NCI-H2196 (cell line): ENCODE measurements at regions not wholly inside any gene's neighbourhood (a gene's known extent, or its start where the extent isn't known, plus 50 kb on each side); places are given as distances from the start of the nearest gene placed in this dataset.

Experiments
- DNase-seq: peaks from one replicate; lab custom pipeline; 2025; ENCODE audit not compliant: unreplicated experiment; lab: John Stamatoyannopoulos, UW

- no peak for DNase-seq
These were observed 388.7 kb upstream of the TBX3 start for GRCh38 chr12:115072712-115073111.

GRCh38 chr12:115070313-115070712, 386.3 kb upstream of the TBX3 start:
- DNase-seq: no peak

GRCh38 chr12:115064296-115064695, 380.3 kb upstream of the TBX3 start:
- DNase-seq: no peak

GRCh38 chr12:115062741-115063140, 378.8 kb upstream of the TBX3 start:
- DNase-seq: no peak

- peak; percentile 23 for DNase-seq
These were observed 376.6 kb upstream of the TBX3 start for GRCh38 chr12:115060477-115061168.

- DNase-seq: no peak
These were observed 373.5 kb upstream of the TBX3 start for GRCh38 chr12:115057445-115057844.

- DNase-seq: no peak
These were observed 367.4 kb upstream of the TBX3 start for GRCh38 chr12:115051378-115051777.

- no peak for DNase-seq
These were observed 365.6 kb upstream of the TBX3 start for GRCh38 chr12:115049614-115050013.

GRCh38 chr12:115046805-115047204, 362.8 kb upstream of the TBX3 start:
- DNase-seq: no peak

- DNase-seq: no peak
These were observed 360.1 kb upstream of the TBX3 start for GRCh38 chr12:115044073-115044472.

GRCh38 chr12:115043079-115043478, 359.1 kb upstream of the TBX3 start:
- no peak for DNase-seq

- DNase-seq: no peak
These were observed 358.4 kb upstream of the TBX3 start for GRCh38 chr12:115042341-115042740.

- no peak for DNase-seq
These were observed 353.9 kb upstream of the TBX3 start for GRCh38 chr12:115037830-115038229.

- no peak for DNase-seq
These were observed 351.6 kb upstream of the TBX3 start for GRCh38 chr12:115035535-115036107.

GRCh38 chr12:115032521-115032920, 348.5 kb upstream of the TBX3 start:
- DNase-seq: no peak

GRCh38 chr12:115030017-115030416, 346.0 kb upstream of the TBX3 start:
- DNase-seq: no peak

- no peak for DNase-seq
These were observed 340.6 kb upstream of the TBX3 start for GRCh38 chr12:115024531-115024930.

- DNase-seq: no peak
These were observed 339.6 kb upstream of the TBX3 start for GRCh38 chr12:115023279-115024265.

GRCh38 chr12:115020091-115020490, 336.1 kb upstream of the TBX3 start:
- DNase-seq: no peak

GRCh38 chr12:115017346-115017745, 333.4 kb upstream of the TBX3 start:
- DNase-seq: no peak

GRCh38 chr12:115013236-115013981, 329.4 kb upstream of the TBX3 start:
- DNase-seq: no peak
